ENCODE measurements at regions not wholly inside any gene's neighbourhood (a gene's known extent, or its start where the extent isn't known, plus 50 kb on each side); places are given as distances from the start of the nearest gene placed in this dataset.

DNA sequence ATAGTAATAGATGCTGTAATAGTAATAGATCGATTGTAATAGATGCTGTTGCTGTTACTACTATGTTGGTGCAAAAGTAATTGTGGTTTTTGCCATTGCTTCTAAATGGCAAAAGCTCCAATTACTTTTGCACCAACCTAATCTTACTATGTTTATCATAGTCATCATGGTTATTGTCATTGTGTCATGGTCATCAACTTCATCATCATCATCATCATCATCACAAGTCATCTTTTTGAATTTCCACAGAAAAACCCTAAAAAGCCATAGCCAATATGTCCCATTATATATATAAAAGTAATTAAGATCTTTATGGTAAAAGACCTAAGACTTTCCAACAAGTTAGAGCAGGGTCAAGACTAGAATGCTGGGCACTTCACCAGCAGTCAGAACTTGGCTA lies 435.1 kb upstream of the MARCKS start:
- no peak overlapping the region for H3K27ac ChIP-seq
- TF ChIP-seq POLR2AphosphoS5 (IDR thresholded peaks at IDR 0.05; ENCODE audit: borderline replicate concordance, low read depth, low read length) (no peak), FOXP2 (optimal IDR thresholded peaks at IDR 0.05; ENCODE audit: control extremely low read depth, extremely low read length, insufficient read depth) (no peak), EZH2 (IDR thresholded peaks at IDR 0.05) (no peak)
- no peaks in the 10 kb centered on the region for H3K36me3 ChIP-seq (ENCODE audit: insufficient read depth, low read length)
- no peak overlapping the region for H3K9ac ChIP-seq (ENCODE audit: insufficient read length)
- H3K4me3 ChIP-seq, result no peak overlapping the region
- no peaks in the 10 kb centered on the region for H3K9me3 ChIP-seq (ENCODE audit: low read depth, low read length)
- DNase-seq (ENCODE audit: low read depth, low spot score), result no peak

DNA sequence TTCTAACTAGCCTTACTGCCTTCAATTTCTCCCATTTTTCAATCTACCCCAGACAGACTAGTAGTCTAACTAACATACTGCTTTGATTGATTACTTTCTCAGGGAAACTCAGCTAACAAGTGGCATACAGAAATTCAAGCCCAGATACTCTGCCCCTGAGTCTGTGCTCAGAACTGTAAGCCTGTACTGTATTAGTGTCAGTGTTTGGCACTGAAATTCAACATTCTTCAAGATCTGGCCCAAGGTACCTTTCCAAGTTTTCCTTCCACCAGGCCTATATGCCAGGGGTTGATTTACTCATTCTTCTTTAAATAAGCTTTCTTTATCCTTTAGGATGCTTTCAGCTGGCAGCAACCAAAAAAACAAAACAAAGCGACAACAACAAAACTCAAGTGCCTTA lies 433.2 kb upstream of the MARCKS start:
- H3K9ac ChIP-seq (ENCODE audit: insufficient read length), result no peak overlapping the region
- no peak for DNase-seq (ENCODE audit: low read depth, low spot score)
- H3K4me3 ChIP-seq, result no peak overlapping the region
- TF ChIP-seq POLR2AphosphoS5 (IDR thresholded peaks at IDR 0.05; ENCODE audit: borderline replicate concordance, low read depth, low read length) (no peak), EZH2 (IDR thresholded peaks at IDR 0.05) (no peak), FOXP2 (optimal IDR thresholded peaks at IDR 0.05; ENCODE audit: control extremely low read depth, extremely low read length, insufficient read depth) (no peak)
- H3K9me3 ChIP-seq (ENCODE audit: low read depth, low read length), result no peaks in the 10 kb centered on the region
- H3K36me3 ChIP-seq (ENCODE audit: insufficient read depth, low read length), result no peaks in the 10 kb centered on the region
- no peak overlapping the region for H3K27ac ChIP-seq

DNA sequence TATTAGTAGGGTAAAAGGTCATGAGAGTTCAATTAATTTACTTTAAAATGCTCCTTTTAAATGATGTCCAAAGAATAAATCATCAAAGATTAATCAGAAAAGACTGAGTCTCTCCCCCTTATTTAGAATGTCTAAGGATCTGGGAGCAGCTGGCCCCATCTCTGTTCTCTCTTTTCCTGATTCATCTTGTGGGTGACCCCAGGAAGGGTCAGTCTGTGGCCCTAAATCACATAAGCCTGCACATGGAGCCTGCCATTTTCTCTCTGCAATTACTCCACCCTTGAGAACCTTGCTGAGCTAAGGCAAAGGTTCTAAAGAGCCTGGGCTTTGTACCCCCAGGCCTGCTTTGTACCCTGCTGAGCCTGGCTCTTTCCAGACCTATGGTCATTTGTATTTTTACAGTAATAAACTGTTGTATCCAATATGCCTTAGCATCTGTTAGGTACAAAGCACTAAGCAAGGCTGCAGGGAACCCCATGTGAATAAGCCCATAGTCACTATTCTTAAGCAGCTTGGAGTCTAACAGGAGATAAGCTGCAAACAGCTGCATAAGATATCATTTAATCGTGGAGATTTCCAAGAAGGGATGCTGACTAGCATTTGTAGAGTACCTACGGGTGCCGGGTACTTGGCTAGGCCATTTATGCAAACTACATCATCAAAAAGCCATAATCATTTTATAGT lies 431.0 kb upstream of the MARCKS start:
- Histone ChIP-seq H3K4me3 (no peak overlapping the region), H3K9ac (ENCODE audit: insufficient read length) (no peak overlapping the region), H3K27ac (no peak overlapping the region), H3K9me3 (ENCODE audit: low read depth, low read length) (no peaks in the 10 kb centered on the region), H3K36me3 (ENCODE audit: insufficient read depth, low read length) (no peaks in the 10 kb centered on the region)
- no peak for DNase-seq (ENCODE audit: low read depth, low spot score)
- TF ChIP-seq EZH2 (IDR thresholded peaks at IDR 0.05), result no peak
- no peak for TF ChIP-seq FOXP2 (optimal IDR thresholded peaks at IDR 0.05; ENCODE audit: control extremely low read depth, extremely low read length, insufficient read depth)
- no peak for TF ChIP-seq POLR2AphosphoS5 (IDR thresholded peaks at IDR 0.05; ENCODE audit: borderline replicate concordance, low read depth, low read length)

DNA sequence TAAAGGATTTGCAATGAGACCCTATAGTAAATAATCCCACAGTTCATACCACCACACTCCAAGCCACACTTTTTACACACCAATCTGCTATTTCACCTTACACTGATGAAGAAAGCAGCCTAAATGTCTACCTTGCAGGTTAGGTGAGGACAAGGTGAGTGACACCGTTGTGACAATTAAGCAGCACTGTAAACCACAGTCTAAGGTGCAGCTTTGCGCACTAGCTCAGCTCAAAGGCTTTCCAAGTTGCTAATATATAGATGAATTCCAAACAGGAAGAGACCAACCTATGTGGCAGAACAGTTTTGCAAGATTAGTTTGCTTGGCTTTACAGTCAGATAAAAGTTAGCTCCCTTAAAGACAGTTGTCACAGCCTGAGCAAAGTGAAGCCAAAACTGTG lies 429.5 kb upstream of the MARCKS start:
- no peaks in the 10 kb centered on the region for H3K36me3 ChIP-seq (ENCODE audit: insufficient read depth, low read length)
- no peak for DNase-seq (ENCODE audit: low read depth, low spot score)
- H3K27ac ChIP-seq, result no peak overlapping the region
- no peaks in the 10 kb centered on the region for H3K9me3 ChIP-seq (ENCODE audit: low read depth, low read length)
- no peak overlapping the region for H3K9ac ChIP-seq (ENCODE audit: insufficient read length)
- TF ChIP-seq FOXP2 (optimal IDR thresholded peaks at IDR 0.05; ENCODE audit: control extremely low read depth, extremely low read length, insufficient read depth) (no peak), EZH2 (IDR thresholded peaks at IDR 0.05) (no peak), POLR2AphosphoS5 (IDR thresholded peaks at IDR 0.05; ENCODE audit: borderline replicate concordance, low read depth, low read length) (no peak)
- H3K4me3 ChIP-seq, result no peak overlapping the region

DNA sequence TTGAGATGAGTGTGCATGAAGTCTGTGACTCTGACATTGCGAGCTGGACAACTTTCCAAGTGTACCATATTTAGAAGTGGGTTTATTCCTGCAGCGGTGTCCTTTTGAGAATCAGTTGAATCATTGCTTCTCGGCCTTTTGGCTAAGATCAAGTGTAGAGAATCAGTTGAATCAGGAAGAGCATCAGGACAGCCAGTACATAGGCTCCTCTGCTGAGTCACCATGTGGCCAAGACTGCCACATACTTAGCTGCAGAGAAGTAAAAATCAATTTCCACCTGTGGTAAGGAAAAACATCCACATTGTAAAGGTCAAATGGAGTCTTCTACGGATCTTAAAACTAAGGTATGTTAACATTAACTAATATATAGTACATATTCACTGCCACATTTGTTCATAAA lies 428.4 kb upstream of the MARCKS start:
- DNase-seq (ENCODE audit: low read depth, low spot score), result no peak
- H3K4me3 ChIP-seq, result no peak overlapping the region
- H3K9ac ChIP-seq (ENCODE audit: insufficient read length), result no peak overlapping the region
- H3K9me3 ChIP-seq (ENCODE audit: low read depth, low read length), result no peaks in the 10 kb centered on the region
- no peak overlapping the region for H3K27ac ChIP-seq
- TF ChIP-seq FOXP2 (optimal IDR thresholded peaks at IDR 0.05; ENCODE audit: control extremely low read depth, extremely low read length, insufficient read depth) (no peak), POLR2AphosphoS5 (IDR thresholded peaks at IDR 0.05; ENCODE audit: borderline replicate concordance, low read depth, low read length) (no peak), EZH2 (IDR thresholded peaks at IDR 0.05) (no peak)
- no peaks in the 10 kb centered on the region for H3K36me3 ChIP-seq (ENCODE audit: insufficient read depth, low read length)

DNA sequence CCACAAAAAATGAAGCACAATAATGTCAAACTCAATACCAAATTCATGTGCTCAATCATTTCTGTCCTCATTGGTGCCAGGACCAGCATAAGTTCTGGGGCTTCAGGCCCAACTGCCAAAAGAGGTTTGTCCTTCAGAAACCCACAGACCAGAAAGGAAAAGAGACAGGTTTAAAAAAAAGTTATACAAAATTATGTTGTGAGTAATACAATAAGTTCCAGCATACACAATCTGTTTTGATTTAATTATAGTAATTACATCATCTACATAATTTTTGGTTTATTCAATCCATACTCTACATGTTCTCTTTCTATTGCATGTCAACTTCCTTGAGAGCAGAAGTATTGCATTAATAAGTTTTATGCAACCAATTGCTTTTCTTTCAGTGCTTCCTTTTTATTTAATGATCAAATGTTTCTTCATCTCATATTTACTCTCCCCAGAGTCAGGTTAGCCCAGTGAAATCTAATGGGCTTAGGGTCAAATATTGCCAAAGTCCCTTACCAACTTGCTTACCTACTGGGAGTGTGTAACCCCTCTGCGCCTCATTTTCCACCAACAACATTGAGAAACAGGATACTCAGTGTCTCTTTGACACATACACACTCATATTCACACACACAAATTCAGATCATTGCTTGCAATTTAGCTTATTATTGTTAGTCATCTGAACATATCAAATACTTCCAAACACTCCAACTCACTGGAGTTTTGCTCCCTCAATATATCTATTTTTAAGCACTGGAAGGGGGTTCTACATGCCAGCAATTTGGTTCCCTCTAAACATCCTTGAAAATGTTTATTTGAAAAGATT lies 424.4 kb upstream of the MARCKS start:
- DNase-seq (ENCODE audit: low read depth, low spot score), result no peak
- Histone ChIP-seq H3K9ac (ENCODE audit: insufficient read length) (no peak overlapping the region), H3K9me3 (ENCODE audit: low read depth, low read length) (no peaks in the 10 kb centered on the region), H3K36me3 (ENCODE audit: insufficient read depth, low read length) (no peaks in the 10 kb centered on the region), H3K27ac (peak overlapping the region; percentile 14), H3K4me3 (peak overlapping the region; percentile 35; the same call in 1 of the 2 replicates)
- no peak for TF ChIP-seq EZH2 (IDR thresholded peaks at IDR 0.05)
- no peak for TF ChIP-seq FOXP2 (optimal IDR thresholded peaks at IDR 0.05; ENCODE audit: control extremely low read depth, extremely low read length, insufficient read depth)
- no peak for TF ChIP-seq POLR2AphosphoS5 (IDR thresholded peaks at IDR 0.05; ENCODE audit: borderline replicate concordance, low read depth, low read length)

DNA sequence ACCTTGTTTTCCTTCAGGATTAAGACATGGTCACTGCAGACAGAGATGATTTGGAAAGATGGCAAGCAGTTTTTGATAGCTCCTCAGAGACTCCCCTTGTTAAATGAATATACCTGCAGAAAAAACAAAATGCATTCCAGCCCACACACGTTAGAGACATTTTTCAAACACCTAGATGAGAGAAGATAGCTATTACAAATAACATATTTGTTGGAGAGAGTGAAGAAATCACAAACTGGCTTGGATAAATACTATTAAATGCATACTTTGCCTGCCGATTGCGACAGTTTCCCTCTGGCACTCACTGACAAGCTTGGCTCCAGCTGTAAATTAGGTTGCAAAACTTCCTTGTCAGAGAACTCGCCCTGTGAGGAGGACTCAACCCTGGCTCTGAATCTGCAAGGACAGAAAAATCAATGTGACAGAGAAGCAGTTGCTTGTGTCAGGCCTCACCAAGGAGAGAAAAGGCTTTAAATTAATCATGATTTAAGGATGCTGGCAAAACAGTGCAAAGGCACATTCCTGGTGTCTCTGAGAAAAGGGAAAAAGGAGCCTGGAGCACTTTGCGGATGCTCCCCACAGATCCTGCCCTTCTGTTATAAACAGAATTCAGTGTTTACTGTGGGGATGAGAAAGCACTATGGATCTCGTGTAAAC lies 423.7 kb upstream of the MARCKS start:
- TF ChIP-seq FOXP2 (optimal IDR thresholded peaks at IDR 0.05; ENCODE audit: control extremely low read depth, extremely low read length, insufficient read depth) (peak; percentile 23), EZH2 (IDR thresholded peaks at IDR 0.05) (no peak), POLR2AphosphoS5 (IDR thresholded peaks at IDR 0.05; ENCODE audit: borderline replicate concordance, low read depth, low read length) (no peak)
- peak overlapping the region; percentile 14 for H3K27ac ChIP-seq
- DNase-seq (ENCODE audit: low read depth, low spot score), result peak; percentile 75
- no peaks in the 10 kb centered on the region for H3K36me3 ChIP-seq (ENCODE audit: insufficient read depth, low read length)
- H3K9ac ChIP-seq (ENCODE audit: insufficient read length), result no peak overlapping the region
- no peaks in the 10 kb centered on the region for H3K9me3 ChIP-seq (ENCODE audit: low read depth, low read length)
- H3K4me3 ChIP-seq, result peak overlapping the region; percentile 35

DNA sequence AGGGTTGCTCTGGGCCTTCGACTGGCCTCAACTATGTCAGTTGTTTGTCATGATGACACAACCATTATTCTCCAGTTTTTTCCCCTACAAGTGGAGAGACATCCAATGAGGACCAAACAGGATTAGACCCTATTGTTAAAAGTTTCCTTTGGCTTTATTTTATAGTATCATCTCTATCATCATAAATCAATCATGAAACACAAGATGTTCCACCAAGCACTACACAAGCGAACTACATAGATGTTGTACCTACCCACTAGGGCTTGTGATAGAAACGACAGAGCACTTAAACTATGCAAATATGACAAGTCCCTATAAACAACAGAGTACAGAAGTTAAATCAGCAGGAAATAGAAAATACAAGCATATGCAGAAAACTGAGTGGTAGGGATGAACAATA lies 422.5 kb upstream of the MARCKS start:
- no peak overlapping the region for H3K9ac ChIP-seq (ENCODE audit: insufficient read length)
- TF ChIP-seq POLR2AphosphoS5 (IDR thresholded peaks at IDR 0.05; ENCODE audit: borderline replicate concordance, low read depth, low read length) (no peak), FOXP2 (optimal IDR thresholded peaks at IDR 0.05; ENCODE audit: control extremely low read depth, extremely low read length, insufficient read depth) (no peak), EZH2 (IDR thresholded peaks at IDR 0.05) (no peak)
- no peak for DNase-seq (ENCODE audit: low read depth, low spot score)
- no peak overlapping the region for H3K4me3 ChIP-seq
- H3K9me3 ChIP-seq (ENCODE audit: low read depth, low read length), result no peaks in the 10 kb centered on the region
- H3K36me3 ChIP-seq (ENCODE audit: insufficient read depth, low read length), result no peaks in the 10 kb centered on the region
- H3K27ac ChIP-seq, result no peak overlapping the region

All from SK-N-MC (cell line).